GM19351 (cell line): ENCODE measurements at regions not wholly inside any gene's neighbourhood (a gene's known extent, or its start where the extent isn't known, plus 50 kb on each side); places are given as distances from the start of the nearest gene placed in this dataset.
"Not testable (repeated sequence)": the region's sequence is repeated elsewhere in the genome, so short reads cannot be mapped to it uniquely, and the experiment has no call there.

Experiments
- ATAC-seq: cut with Tn5 transposase; IDR thresholded peaks from one replicate; pipeline ENCODE4 v1.9.1; 2021; ENCODE audit warnings: mild to moderate bottlenecking, moderate library complexity; ENCODE audit not compliant: unreplicated experiment

DNA sequence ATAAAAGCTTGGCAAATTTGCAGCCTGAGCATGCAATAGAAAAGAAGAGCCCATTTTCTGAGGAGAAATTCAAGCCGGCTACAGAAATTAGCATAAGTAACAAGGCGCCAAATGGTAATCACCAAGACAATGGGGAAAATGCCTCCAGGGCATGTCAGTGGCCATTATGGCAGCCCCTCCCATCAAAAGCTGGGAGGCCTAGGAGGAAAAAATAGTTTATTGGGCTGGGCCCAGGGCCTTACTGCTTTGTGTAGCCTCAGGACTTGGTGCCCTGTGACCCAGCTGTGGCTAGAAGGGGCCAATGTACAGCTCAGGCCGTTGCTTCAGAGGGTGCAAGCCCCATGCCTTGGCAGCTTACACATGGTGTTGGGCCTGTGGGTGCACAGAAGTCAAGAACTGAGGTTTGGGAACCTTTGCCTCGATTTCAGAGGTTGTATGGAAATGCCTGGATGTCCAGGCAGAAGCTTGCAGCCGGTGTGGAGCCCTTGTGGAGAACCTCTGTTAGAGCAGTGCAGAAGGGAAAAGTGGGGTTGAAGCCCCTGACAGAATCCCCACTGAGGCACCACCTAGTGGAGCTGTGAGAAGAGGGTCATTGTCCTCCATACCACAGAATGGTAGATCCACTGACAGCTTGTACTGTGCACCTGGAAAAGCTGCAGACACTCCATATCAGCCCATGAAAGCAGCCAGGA is 328.5 kb upstream of the MAP3K7 start:
- no peak for ATAC-seq

DNA sequence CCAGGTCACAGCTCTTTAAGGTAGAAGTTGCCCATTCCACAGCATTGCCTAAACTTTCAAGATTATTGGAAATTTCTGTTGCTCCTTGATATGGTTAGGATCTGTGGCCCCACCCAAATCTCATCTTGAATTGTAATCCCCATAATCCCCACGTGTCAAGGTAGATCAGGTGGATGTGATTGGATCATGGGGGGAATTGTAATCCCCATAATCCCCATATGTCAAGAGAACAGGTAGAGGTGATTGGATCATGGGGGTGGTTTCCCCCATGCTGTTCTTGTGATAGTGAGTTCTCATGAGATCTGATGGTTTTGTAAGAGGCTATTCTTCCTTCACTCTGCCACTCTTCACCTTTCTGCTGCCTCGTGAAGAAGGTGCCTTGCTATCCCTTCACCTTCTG is 327.4 kb upstream of the MAP3K7 start:
- no peak for ATAC-seq

DNA sequence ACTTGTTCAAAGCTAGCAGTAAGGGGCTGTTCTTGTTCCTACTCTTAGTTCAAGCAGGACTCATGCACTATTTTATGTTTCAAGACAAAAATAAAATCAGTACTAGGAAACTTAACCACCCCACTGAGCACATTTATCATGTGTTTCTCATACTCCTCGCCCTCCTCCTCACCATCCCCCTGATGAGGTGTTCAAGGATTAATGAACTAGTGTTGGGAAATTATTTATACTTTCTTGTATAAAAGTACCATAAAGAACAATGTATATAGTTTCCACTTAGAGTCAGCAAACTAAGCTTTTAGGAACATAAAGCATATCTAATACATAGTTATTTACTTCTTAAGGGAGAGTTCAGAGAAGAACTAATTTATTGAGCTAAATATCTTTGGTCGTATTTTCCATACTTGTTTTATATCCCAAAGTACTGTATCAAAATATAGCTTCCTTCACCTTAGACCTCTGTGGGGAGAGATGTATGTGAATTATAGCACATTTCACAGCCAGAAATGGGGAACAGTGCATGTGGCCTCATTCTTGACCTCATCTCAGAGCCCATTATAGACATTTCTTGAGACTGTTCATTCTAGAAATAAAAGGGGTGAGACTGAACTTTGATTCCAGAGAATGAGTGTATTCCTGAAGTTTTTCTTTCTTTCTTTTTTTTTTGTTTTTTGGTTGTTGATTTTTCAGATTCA is 326.5 kb upstream of the MAP3K7 start:
- no peak for ATAC-seq

DNA sequence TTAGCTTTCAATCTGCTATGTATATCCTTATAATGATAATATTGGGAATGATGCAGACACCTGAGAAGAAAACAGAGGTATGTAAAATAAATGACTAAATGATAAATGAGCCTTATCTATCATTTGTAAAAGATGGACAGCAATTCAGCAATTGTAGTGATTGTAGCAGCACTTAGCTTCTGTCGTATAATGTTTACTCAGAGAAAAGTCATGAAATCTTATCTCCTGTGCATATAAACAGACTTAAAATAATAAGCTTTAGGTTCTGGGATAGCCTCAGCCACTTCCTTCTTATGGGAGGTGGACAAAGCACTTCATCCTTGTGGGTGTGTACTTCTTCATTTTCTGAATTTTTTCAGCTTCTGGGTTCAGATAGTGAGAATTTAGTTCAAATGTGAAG is 324.8 kb upstream of the MAP3K7 start:
- no peak for ATAC-seq

DNA sequence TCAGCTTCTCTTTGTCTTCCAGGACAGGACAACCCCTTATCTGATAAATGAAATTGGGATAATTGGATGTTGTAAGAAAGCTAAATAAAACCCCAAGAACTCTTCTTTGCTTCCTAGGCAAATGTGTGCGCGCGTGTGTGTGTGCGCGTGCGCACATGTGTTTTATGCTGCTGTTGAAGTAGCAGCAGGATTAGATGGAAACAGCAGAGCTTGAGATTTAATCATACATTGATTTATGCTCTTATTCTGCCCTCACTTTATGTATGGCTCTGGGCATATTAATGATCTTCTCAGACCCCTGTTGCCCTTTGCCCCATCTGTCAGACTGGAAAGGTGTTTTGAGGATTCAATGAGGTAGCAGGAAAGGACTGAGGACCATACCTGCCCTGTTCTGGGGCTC is 324.0 kb upstream of the MAP3K7 start:
- no peak for ATAC-seq

DNA sequence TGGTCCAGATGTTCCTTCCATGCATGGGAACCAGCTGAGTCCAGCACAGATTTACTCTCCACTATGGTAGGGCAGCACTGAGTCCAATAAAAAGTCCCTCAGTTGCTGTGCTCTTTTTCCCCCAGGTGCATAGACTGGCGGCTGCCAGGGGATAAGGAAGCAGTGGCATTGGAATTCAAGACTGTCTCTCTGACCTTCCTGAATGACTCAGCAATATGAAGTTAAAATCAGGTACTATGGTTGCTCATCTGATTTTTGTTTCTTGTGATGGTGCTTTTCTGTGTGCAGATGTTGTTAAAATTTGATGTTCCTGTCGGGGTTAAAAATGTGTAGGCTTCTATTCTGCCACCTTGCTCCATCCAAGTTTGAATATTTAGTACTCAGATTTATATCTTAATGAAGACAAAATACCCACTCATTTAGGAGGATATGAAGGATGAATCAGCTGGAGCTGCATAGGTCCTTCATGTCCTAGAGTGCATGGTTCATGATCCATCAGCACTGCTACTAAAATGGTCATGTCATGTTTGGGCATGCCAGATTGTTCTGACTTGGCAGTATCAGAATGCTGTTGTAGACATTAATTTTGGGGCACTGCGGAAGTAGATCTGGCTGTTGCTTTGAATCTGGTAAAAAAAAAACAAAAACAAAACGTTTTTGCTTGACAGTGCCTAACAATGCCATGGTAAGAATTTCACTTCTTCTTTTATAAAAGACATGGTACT is 321.2 kb upstream of the MAP3K7 start:
- no peak for ATAC-seq

DNA sequence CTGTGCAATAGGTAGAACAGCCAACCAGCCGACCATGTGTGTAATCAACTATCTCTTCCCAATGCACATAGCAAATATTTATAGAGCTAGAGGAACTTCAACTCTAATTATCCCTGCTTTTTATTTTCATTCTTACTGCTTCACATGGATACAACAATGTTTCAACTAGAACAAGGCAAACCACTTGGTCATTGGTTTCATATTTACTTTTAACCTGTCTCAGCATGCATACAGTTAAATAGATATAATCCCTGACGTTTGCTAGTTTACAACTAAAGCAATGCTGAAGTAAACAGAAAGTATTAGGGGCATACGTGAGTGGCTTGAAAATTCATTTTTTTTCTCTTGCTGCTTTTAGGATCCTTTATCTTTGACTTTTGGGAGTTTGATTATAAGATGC is 318.5 kb upstream of the MAP3K7 start:
- no peak for ATAC-seq

DNA sequence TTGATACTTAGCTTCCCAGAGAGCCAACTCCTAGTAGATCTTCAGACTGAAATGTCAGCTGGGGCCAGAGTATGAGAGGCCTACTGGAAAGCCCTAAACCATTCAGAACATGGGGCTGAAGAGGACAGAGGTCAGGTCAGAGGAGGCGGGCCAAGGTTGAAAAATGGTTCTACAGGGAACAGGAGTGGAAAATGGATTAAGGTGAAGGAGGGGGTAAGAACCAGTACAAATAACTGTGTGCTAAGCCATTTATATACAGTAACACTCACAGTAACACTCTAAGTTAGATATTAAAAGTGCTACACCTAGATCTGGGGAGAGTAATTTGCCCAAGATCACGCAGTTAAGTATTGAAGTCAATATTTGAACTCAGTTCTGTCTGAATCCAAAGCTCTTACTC is 313.2 kb upstream of the MAP3K7 start:
- ATAC-seq: no peak

DNA sequence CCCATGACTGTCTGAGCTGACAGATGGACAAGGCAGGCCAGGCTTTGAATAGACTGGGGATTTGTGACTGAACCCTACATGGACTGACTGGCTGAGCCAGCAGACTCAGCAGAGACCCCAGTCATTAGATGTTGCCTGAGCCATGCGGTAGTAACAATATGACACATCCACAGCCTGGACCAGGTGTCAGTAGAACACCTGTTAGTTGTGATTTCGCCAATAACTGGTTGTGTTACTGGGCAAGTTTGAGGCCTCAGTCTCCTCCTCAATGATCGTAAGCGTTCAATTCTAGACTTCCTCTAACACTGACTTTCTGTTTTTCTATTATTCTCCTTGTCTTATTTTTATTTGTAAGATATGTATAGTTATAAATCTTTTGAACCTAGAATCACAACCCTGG is 311.9 kb upstream of the MAP3K7 start:
- ATAC-seq: no peak

DNA sequence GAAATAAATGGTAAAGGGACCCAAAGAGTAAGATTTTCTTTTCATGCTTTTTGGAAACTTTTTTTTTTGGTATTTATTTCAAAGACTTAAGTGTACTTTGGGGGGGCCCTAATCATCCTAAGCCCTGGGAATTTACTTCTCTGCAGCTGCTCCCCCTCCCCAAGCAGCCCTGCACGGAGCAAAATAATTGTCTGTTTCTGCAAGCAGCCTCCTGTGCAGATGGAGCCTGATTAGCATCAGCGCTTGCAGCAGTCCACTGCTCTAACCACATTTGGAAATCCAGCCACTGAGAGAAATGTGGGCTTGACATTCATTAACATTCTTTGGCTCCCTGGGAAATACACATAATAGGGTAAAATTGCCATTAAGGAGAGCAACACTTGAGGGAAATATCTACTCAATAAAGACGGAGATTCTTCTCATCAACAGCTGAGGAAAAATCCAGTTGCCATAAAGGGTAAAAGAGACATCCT is 309.2 kb upstream of the MAP3K7 start:
- ATAC-seq: no peak

DNA sequence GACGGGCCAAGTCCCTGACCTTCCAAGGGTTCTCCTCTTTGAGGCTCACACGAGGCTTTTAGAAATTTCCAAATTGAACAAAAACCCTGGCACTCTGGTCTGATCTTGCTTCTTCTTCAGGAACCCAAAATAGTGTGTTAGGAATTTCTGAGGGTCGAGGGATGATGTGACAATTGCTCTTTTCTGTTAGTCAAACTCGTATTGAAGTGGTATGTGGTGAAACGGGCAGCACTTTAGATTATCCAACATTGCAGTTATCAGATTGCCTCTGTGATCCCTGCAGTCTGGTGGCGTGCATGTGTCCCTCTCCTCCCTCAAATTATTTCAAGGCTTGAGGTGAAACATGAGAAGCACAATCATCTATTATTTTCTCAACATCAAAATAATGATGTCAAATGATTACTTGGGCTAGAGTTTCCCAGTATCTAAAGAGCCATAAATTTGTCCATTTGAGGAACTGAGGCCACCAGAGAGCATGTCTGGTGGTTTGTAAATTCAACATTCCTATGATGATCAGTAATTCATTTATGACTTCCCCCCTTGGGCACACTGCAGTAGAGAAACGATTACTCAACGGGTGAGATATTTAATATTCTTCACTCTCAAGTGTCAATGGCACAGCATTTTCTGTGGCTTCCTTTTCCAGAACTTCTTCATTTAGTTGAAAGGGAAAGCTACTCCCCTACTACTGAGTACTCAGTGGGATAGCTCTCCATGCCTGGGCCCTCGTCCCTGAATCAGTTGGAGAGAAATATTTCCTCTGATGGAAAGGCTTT is 308.6 kb upstream of the MAP3K7 start:
- no peak for ATAC-seq

DNA sequence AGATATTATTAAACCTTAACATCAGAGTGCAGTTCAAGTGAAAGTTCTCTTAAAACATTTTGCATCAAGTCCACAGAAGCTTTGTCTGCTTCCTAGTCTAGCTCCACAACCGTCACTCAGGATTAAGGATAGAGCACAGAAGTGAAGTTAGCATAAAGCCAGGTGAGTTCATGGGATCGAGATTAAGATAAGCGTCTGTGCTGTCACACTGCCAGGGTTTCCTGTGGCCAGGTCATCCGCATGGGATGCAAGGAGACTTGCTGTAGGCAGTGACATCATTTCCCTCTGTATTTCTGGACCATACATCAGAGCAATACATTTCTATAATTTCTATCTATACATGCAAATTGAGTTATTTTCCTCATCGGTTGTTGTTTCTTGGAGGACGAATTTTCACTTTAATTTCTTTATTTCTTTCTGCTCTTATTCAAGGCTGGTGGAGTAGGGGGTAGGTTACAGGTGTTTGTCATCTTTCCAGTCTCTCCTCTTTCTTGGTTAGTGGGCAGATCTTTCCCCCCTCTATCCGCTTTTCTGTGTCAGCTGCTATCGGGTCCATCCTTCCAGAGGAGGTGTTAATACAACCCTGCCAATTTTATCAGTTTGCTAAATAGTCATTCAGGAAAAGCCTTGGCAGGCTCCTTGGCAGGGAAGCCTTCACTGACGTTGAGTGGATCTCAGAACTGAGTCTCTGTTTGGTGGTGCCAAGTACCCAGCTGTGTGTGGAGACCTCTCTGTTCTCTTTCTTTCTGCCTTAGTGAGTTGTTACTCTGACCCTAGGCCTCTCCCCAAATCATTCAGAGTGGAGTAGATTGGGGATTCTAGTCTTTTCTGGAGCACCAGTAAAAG is 307.6 kb upstream of the MAP3K7 start:
- ATAC-seq: no peak

DNA sequence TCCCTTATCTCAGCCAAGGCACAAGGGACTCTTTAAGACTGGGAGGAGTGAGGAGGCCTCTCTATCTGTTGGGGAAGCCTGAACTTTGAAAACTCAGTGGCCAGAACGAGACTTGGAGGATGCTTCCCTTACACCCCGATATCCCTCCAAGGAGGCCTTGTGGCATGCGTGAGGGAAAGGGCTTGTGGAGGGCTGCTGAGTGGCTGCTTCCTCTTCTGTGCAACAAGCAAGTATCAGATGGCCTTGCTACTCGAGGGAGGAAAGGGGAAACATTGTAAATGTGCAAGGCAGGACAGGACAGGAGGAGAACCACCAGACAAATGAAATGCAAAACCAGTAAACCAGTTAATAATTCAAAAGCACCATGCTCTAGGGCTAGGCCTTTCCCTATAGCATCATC is 306.5 kb upstream of the MAP3K7 start:
- ATAC-seq: no peak

DNA sequence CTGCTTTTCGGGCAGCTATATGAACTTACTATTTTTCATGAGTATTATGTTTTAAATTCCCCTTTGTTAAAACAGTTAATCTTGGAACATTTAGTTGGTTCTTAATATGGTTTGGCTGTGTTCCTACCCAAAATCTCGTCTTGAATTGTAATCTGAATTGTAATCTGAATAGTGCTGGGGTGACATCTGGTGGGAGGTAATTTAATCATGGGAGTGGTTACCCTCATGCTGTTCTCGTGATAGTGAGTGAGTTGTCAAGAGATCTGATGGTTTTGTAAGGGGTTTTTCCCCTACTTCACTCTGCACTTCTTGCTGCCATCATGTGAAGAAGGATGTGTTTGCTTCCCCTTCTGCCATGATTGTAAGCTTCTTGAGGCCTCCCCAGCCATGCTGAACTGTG is 305.4 kb upstream of the MAP3K7 start:
- no peak for ATAC-seq

DNA sequence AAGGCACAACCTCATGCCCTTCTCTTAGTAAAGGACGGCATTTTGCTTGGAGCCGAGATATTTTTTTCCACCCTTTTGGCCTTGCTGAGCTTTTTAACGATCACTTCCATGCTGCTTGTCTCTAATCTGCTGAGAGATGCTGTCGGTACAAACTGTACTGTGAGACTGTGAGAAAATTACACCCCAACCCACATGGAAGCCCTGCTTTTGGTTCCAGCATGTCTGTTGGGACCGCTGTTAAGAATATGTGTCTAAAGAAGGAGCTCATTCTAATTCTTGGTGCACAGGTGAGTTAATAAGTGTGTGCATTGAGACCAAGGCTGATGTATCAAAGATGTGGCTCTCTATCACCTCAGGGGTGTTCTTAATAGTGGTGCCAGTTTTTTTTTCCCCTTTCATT is 304.5 kb upstream of the MAP3K7 start:
- no peak for ATAC-seq

DNA sequence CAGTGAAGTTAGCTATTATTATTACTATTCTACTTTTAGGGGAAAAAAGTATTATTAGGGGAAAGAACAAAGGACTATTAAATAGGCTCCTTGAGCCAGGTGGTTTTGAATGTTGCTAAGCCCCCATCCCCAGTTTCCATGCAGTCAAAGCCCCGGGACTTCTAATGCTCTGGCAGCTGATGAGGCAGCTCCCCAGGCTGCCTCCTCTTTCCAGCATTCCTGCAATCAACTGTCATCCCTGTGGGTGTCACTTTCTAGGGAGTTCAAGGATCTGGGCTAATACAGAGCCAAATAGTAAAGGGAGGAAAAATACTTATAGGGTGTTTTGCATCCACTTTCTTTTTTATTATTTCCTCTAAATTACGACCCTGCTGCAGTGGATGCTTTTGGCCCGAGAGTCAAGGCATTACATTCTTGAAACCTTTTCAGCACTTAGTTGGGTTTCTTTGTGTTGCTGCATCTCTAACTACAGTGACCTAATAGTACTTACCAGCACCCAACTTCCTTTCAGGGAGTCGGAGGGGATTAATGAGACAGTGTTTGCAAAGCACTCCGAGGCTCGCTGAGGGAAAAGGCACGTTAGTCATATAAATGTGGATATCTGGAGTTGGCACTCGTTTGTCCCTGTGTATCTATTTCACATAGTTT is 303.9 kb upstream of the MAP3K7 start:
- ATAC-seq: no peak

DNA sequence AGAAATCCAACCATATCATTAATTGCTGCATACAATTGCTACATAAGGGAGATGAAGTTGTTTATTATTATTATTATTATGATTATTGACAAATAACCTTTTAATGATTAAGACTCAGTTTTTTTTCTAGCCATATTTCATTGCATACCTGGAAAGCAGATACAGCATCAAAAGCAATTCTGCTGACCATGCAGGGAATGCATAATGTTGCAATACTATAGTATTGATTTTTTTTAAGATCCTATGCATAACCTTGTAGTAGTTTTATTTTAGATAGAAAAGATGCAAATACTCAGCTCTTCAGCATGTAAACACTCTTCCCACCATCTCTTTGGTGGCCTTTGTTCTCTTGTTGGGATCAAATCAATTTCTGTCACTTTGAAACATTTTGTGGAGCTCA is 300.9 kb upstream of the MAP3K7 start:
- no peak for ATAC-seq

DNA sequence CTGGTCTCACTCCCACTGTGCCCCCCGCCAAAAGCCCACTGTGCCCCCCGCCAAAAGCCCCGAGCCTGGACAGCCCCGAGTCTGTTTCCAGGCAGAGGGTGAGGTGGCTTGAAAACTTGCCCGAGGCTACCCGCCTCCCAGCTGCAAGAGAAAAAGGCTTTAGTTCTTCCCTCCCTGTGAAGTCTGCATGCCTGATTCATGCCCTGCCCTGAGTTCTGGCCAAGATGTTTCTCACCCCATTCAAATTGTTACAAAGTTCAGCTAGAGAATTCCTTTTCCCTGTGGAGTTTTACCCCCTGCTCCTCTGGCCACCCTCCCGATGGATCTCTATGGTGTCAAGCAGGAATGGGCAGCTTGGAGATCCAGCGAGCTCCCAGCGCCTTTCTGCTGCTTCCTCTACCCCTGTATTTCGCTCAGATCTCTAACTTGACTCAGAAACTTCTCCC is 298.8 kb upstream of the MAP3K7 start:
- no peak for ATAC-seq

DNA sequence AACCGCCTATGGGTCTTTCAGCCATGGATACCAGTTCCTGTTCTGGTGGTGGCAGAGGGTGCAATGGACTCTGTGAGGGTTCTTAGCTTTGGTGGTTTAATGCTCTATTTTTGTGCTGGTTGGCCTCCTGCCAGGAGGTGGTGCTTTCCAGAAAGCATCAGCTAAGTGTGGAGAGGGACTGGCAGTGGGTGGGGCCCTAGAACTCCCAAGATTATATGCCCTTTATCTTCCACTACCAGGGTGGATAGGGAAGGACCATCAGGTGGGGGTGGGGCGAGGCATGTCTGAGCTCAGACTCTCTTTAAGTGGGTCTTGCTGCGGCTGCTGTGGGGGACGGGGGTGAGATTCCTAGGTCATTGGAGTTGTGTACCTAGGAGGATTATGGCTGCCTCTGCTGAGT is 298.3 kb upstream of the MAP3K7 start:
- ATAC-seq: not testable (repeated sequence)

DNA sequence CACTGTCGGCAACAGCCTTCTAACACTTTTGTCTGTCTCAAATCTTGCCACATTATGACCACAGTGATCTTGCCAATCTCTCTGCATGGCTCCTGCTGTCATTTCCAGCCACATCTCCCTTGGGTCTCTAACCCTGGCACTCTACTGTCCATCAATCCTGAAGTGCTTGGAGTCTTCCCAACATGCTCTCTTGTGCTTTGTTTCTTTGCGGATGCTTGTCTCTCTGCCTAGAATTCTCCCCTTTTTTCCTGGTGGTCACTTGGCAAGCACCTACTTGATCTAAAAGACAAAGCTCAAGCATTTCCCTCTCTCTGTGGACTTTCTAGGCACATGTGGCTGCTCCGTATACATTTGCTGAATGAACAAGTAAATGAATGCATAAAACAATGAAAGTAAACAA is 290.7 kb upstream of the MAP3K7 start:
- no peak for ATAC-seq
